ENCODE measurements at regions not wholly inside any gene's neighbourhood (a gene's known extent, or its start where the extent isn't known, plus 50 kb on each side); places are given as distances from the start of the nearest gene placed in this dataset.

- TF ChIP-seq CTCF (IDR thresholded peaks at IDR 0.05): no peak
- no peak for TF ChIP-seq POLR2A (IDR thresholded peaks at IDR 0.05)
Measured at GRCh38 chr4:37015391-37015790, 229.2 kb upstream of the NWD2 start.
